Liver (tissue), 8 donors: ENCODE measurements at regions not wholly inside any gene's neighbourhood (a gene's known extent, or its start where the extent isn't known, plus 50 kb on each side); places are given as distances from the start of the nearest gene placed in this dataset.

ENCODE experiments used
- DNase-seq: peaks from one replicate; pipeline ENCODE4 v3.0.0-alpha.2; 2017; ENCODE audit warnings: low spot score
- H3K27ac ChIP-seq, 2 donors: one replicate each; pipeline ENCODE4 v1.7.0; 2013; ENCODE audit warnings: inconsistent platforms in 2 of 2, low read length in 2 of 2, control low read depth in 1 of 2, low read depth in 1 of 2, mild to moderate bottlenecking in 1 of 2
- H3K27me3 ChIP-seq, 4 donors: one replicate each; pipeline versions ENCODE4 v1.6.1 to v1.7.0; 2013; ENCODE audit warnings: low read length in 3 of 4, inconsistent platforms in 1 of 4, mild to moderate bottlenecking in 1 of 4, moderate library complexity in 1 of 4; ENCODE audit not compliant: control insufficient read depth in 4 of 4, insufficient read depth in 4 of 4
- H3K36me3 ChIP-seq, 4 donors: one replicate each; pipeline versions ENCODE4 v1.6.1 to v1.7.0; 2013; ENCODE audit warnings: low read length in 3 of 4, mild to moderate bottlenecking in 3 of 4, low read depth in 1 of 4, moderate library complexity in 1 of 4; ENCODE audit not compliant: control insufficient read depth in 4 of 4, insufficient read depth in 3 of 4
- H3K4me1 ChIP-seq, 4 donors: one replicate each; pipeline versions ENCODE4 v1.6.1 to v1.7.0; 2013; ENCODE audit warnings: low read length in 3 of 4, mild to moderate bottlenecking in 3 of 4, moderate library complexity in 1 of 4; ENCODE audit not compliant: control insufficient read depth in 4 of 4, insufficient read depth in 4 of 4
- H3K4me3 ChIP-seq, 3 donors: one replicate each; pipeline versions ENCODE4 v1.6.1 to v1.7.0; 2013; ENCODE audit warnings: low read length in 3 of 3, control low read depth in 1 of 3, low read depth in 1 of 3, mild to moderate bottlenecking in 1 of 3
- H3K9ac ChIP-seq, 2 donors: one replicate each; pipeline ENCODE4 v1.7.0; 2013; ENCODE audit warnings: low read length in 2 of 2, mild to moderate bottlenecking in 2 of 2, moderate library complexity in 2 of 2, control low read depth in 1 of 2, low read depth in 1 of 2
- H3K9me3 ChIP-seq, 4 donors: one replicate each; pipeline versions ENCODE4 v1.6.1 to v1.7.0; 2013; ENCODE audit warnings: low read length in 3 of 4; ENCODE audit not compliant: control insufficient read depth in 4 of 4
- ATF3 ChIP-seq: IDR thresholded peaks from 2 replicates; pipeline ENCODE4 v1.6.1; 2016; ENCODE audit warnings: antibody characterized with exemption
- EGR1 ChIP-seq, 2 donors: IDR thresholded peaks; 2 replicates each; pipeline ENCODE4 v1.6.1; 2016 to 2018; ENCODE audit warnings: antibody characterized with exemption in 2 of 2, low read depth in 2 of 2
- FOXA1 ChIP-seq: IDR thresholded peaks from 2 replicates; pipeline ENCODE4 v1.6.1; 2016; ENCODE audit warnings: antibody characterized with exemption
- FOXA2 ChIP-seq: IDR thresholded peaks from 2 replicates; pipeline ENCODE4 v1.6.1; 2016; ENCODE audit warnings: antibody characterized with exemption
- GABPA ChIP-seq, 2 donors: IDR thresholded peaks in 1 of 2; conservative IDR thresholded peaks in 1 of 2; 2 replicates each; pipeline ENCODE4 v1.6.1; 2016; ENCODE audit warnings: antibody characterized with exemption in 2 of 2, mild to moderate bottlenecking in 1 of 2, moderate library complexity in 1 of 2
- HNF4G ChIP-seq: IDR thresholded peaks from 2 replicates; pipeline ENCODE4 v1.6.1; 2016; ENCODE audit warnings: antibody characterized with exemption
- JUND ChIP-seq, 2 donors: IDR thresholded peaks; 2 replicates each; pipeline ENCODE4 v1.6.1; 2016; ENCODE audit warnings: antibody characterized with exemption in 2 of 2
- RAD21 ChIP-seq, 2 donors: IDR thresholded peaks; 2 replicates each; pipeline ENCODE4 v1.6.1; 2016; ENCODE audit warnings: antibody characterized with exemption in 2 of 2, mild to moderate bottlenecking in 2 of 2
- REST ChIP-seq: IDR thresholded peaks from 2 replicates; pipeline ENCODE4 v1.6.1; 2016; ENCODE audit warnings: antibody characterized with exemption, mild to moderate bottlenecking
- SP1 ChIP-seq: IDR thresholded peaks from 2 replicates; pipeline ENCODE4 v1.6.1; 2018; ENCODE audit warnings: antibody characterized with exemption, mild to moderate bottlenecking
- TAF1 ChIP-seq: conservative IDR thresholded peaks from 2 replicates; pipeline ENCODE4 v1.6.1; 2016; ENCODE audit warnings: antibody characterized with exemption, mild to moderate bottlenecking
- YY1 ChIP-seq: IDR thresholded peaks from 2 replicates; pipeline ENCODE4 v1.6.1; 2016; ENCODE audit warnings: antibody characterized with exemption, mild to moderate bottlenecking
- WGBS: extraction: QIAGEN DNeasy Blood & Tissue Kit; methylation state at CpG from one replicate; pipeline ENCODE4 v1.1.7; 2013; 5-methylcytosine and 5-hydroxymethylcytosine counted together
- TF ChIP-seq, protein P1 (sequence below): fragments of 150-350 bp; IDR thresholded peaks from 2 replicates; pipeline ENCODE4 v1.5.1; 2017; ENCODE audit warnings: improper control_type of control experiment, low read depth, low read length; ENCODE audit not compliant: missing input control
- TF ChIP-seq, protein P2 (sequence below): IDR thresholded peaks from 2 replicates; pipeline ENCODE4 v1.6.1; 2016; ENCODE audit warnings: antibody characterized with exemption
- donor health status: healthy.
- donor health status: healthy.
- donor health status: healthy.
- donor health status: healthy.
- donor health status: healthy.

DNA sequence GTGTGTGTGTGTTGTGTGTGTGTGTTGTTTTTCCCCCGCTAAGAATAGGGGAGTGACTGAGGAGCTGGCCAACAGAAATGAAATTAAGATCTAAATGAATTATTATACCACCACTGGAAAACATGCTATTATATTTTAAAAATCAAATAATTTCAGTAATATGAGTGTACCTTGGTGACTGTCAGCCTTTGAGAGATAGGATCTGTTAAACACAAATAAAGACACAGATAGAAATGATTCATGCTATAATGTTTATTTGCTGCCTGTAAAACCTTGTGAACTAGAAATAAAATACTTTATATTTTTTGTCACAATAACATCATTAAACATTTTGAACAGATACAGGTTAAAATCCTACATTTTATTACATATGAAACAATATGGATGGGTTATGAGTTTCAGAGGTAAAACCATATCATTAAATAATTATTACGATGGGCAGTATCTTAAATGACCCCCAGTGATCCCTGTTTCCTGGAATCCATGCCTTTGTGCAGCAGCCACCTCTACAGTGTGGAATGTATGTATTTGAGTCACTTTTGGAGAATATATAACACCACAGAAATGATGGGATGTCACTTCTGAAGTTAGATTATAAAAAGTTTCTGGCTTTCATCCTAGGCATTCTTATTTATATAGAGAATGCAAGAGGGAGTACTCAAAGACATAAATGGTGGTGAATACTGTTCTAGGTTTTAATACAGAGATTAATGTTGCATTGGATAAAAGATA is 617.2 kb downstream of the CDH18 start:
- no peak for DNase-seq
- TF ChIP-seq GABPA (IDR thresholded peaks at IDR 0.05 in 1 of 2, conservative IDR thresholded peaks at IDR 0.05 in 1 of 2) = no peak
- no peak for TF ChIP-seq ATF3
- no peak for TF ChIP-seq RAD21 (IDR thresholded peaks at IDR 0.05)
- no peak for TF ChIP-seq SP1
- TF ChIP-seq YY1 = no peak
- TF ChIP-seq, protein P1, sequence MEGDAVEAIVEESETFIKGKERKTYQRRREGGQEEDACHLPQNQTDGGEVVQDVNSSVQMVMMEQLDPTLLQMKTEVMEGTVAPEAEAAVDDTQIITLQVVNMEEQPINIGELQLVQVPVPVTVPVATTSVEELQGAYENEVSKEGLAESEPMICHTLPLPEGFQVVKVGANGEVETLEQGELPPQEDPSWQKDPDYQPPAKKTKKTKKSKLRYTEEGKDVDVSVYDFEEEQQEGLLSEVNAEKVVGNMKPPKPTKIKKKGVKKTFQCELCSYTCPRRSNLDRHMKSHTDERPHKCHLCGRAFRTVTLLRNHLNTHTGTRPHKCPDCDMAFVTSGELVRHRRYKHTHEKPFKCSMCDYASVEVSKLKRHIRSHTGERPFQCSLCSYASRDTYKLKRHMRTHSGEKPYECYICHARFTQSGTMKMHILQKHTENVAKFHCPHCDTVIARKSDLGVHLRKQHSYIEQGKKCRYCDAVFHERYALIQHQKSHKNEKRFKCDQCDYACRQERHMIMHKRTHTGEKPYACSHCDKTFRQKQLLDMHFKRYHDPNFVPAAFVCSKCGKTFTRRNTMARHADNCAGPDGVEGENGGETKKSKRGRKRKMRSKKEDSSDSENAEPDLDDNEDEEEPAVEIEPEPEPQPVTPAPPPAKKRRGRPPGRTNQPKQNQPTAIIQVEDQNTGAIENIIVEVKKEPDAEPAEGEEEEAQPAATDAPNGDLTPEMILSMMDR = no peak
- no peak for TF ChIP-seq REST
- TF ChIP-seq, protein P2, sequence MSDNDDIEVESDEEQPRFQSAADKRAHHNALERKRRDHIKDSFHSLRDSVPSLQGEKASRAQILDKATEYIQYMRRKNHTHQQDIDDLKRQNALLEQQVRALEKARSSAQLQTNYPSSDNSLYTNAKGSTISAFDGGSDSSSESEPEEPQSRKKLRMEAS = no peak
- no peak for TF ChIP-seq EGR1 (IDR thresholded peaks at IDR 0.05; ENCODE audit: low read depth in 2 of 2)
- Histone ChIP-seq H3K27ac (no peak overlapping the region), H3K36me3 (no peaks in the 10 kb centered on the region), H3K9me3 (no peaks in the 10 kb centered on the region), H3K9ac (no peak overlapping the region), H3K4me1 (no peaks in the 10 kb centered on the region), H3K27me3 (peaks cover 0 to 2% (median 0%) of the 10 kb centered on the region in 4 donors), H3K4me3 (no peak overlapping the region)
- WGBS = 70% methylated on average over 2 of the region's 2 CpGs

DNA sequence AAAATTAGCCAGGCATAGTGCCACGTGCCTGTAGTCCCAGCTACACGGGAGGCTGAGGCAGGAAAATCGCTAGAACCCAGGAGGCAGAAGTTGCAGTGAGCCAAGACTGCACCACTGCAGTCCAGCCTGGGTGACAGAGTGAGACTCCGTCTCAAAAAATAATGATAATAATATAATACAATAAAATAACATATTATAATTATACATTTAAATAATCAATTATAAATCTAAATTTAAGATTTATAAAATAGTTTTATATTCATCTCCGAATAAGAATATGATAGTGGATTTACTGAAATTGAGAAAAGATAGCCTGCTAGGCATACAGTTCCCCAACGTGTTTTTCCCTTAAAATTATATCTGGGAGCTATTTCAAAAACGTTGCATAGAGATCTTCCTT is 599.6 kb downstream of the CDH18 start:
- no peak overlapping the region for H3K4me3 ChIP-seq
- TF ChIP-seq REST = no peak
- TF ChIP-seq EGR1 (IDR thresholded peaks at IDR 0.05; ENCODE audit: low read depth in 2 of 2) = no peak
- TF ChIP-seq, protein P1 = no peak
- no peak for TF ChIP-seq FOXA1
- no peak for TF ChIP-seq JUND (IDR thresholded peaks at IDR 0.05)
- no peak for TF ChIP-seq ATF3
- no peak for TF ChIP-seq YY1
- TF ChIP-seq RAD21 (IDR thresholded peaks at IDR 0.05) = no peak
- no peak for TF ChIP-seq TAF1
- no peak for TF ChIP-seq GABPA (IDR thresholded peaks at IDR 0.05 in 1 of 2, conservative IDR thresholded peaks at IDR 0.05 in 1 of 2)
- no peak for TF ChIP-seq HNF4G
- no peak for TF ChIP-seq FOXA2
- H3K9ac ChIP-seq = no peak overlapping the region
- peaks cover 0 to 2% (median 0%) of the 10 kb centered on the region in 4 donors for H3K27me3 ChIP-seq
- H3K27ac ChIP-seq = no peak overlapping the region
- no peak for DNase-seq
- no peaks in the 10 kb centered on the region for H3K4me1 ChIP-seq
- H3K9me3 ChIP-seq = no peaks in the 10 kb centered on the region
- no peaks in the 10 kb centered on the region for H3K36me3 ChIP-seq
- WGBS = 74% methylated on average over 7 of the region's 7 CpGs
